Liver (tissue), 8 donors: ENCODE measurements at regions not wholly inside any gene's neighbourhood (a gene's known extent, or its start where the extent isn't known, plus 50 kb on each side); places are given as distances from the start of the nearest gene placed in this dataset.
"Not testable (repeated sequence)": the region's sequence is repeated elsewhere in the genome, so short reads cannot be mapped to it uniquely, and the experiment has no call there.

ENCODE experiments used
- DNase-seq: peaks from one replicate; pipeline ENCODE4 v3.0.0-alpha.2; 2017; ENCODE audit warnings: low spot score
- H3K27ac ChIP-seq, 2 donors: one replicate each; pipeline ENCODE4 v1.7.0; 2013; ENCODE audit warnings: inconsistent platforms in 2 of 2, low read length in 2 of 2, control low read depth in 1 of 2, low read depth in 1 of 2, mild to moderate bottlenecking in 1 of 2
- H3K27me3 ChIP-seq, 4 donors: one replicate each; pipeline versions ENCODE4 v1.6.1 to v1.7.0; 2013; ENCODE audit warnings: low read length in 3 of 4, inconsistent platforms in 1 of 4, mild to moderate bottlenecking in 1 of 4, moderate library complexity in 1 of 4; ENCODE audit not compliant: control insufficient read depth in 4 of 4, insufficient read depth in 4 of 4
- H3K36me3 ChIP-seq, 4 donors: one replicate each; pipeline versions ENCODE4 v1.6.1 to v1.7.0; 2013; ENCODE audit warnings: low read length in 3 of 4, mild to moderate bottlenecking in 3 of 4, low read depth in 1 of 4, moderate library complexity in 1 of 4; ENCODE audit not compliant: control insufficient read depth in 4 of 4, insufficient read depth in 3 of 4
- H3K4me1 ChIP-seq, 4 donors: one replicate each; pipeline versions ENCODE4 v1.6.1 to v1.7.0; 2013; ENCODE audit warnings: low read length in 3 of 4, mild to moderate bottlenecking in 3 of 4, moderate library complexity in 1 of 4; ENCODE audit not compliant: control insufficient read depth in 4 of 4, insufficient read depth in 4 of 4
- H3K4me3 ChIP-seq, 3 donors: one replicate each; pipeline versions ENCODE4 v1.6.1 to v1.7.0; 2013; ENCODE audit warnings: low read length in 3 of 3, control low read depth in 1 of 3, low read depth in 1 of 3, mild to moderate bottlenecking in 1 of 3
- H3K9ac ChIP-seq, 2 donors: one replicate each; pipeline ENCODE4 v1.7.0; 2013; ENCODE audit warnings: low read length in 2 of 2, mild to moderate bottlenecking in 2 of 2, moderate library complexity in 2 of 2, control low read depth in 1 of 2, low read depth in 1 of 2
- H3K9me3 ChIP-seq, 4 donors: one replicate each; pipeline versions ENCODE4 v1.6.1 to v1.7.0; 2013; ENCODE audit warnings: low read length in 3 of 4; ENCODE audit not compliant: control insufficient read depth in 4 of 4
- FOXA1 ChIP-seq: IDR thresholded peaks from 2 replicates; pipeline ENCODE4 v1.6.1; 2016; ENCODE audit warnings: antibody characterized with exemption
- GABPA ChIP-seq, 2 donors: IDR thresholded peaks in 1 of 2; conservative IDR thresholded peaks in 1 of 2; 2 replicates each; pipeline ENCODE4 v1.6.1; 2016; ENCODE audit warnings: antibody characterized with exemption in 2 of 2, mild to moderate bottlenecking in 1 of 2, moderate library complexity in 1 of 2
- JUND ChIP-seq, 2 donors: IDR thresholded peaks; 2 replicates each; pipeline ENCODE4 v1.6.1; 2016; ENCODE audit warnings: antibody characterized with exemption in 2 of 2
- RAD21 ChIP-seq, 2 donors: IDR thresholded peaks; 2 replicates each; pipeline ENCODE4 v1.6.1; 2016; ENCODE audit warnings: antibody characterized with exemption in 2 of 2, mild to moderate bottlenecking in 2 of 2
- RXRA ChIP-seq, 2 donors: IDR thresholded peaks; 2 replicates each; pipeline ENCODE4 v1.6.1; 2017 to 2018; ENCODE audit warnings: antibody characterized with exemption in 2 of 2, mild to moderate bottlenecking in 1 of 2
- SP1 ChIP-seq: IDR thresholded peaks from 2 replicates; pipeline ENCODE4 v1.6.1; 2018; ENCODE audit warnings: antibody characterized with exemption, mild to moderate bottlenecking
- YY1 ChIP-seq: IDR thresholded peaks from 2 replicates; pipeline ENCODE4 v1.6.1; 2016; ENCODE audit warnings: antibody characterized with exemption, mild to moderate bottlenecking
- WGBS: extraction: QIAGEN DNeasy Blood & Tissue Kit; methylation state at CpG from one replicate; pipeline ENCODE4 v1.1.7; 2013; 5-methylcytosine and 5-hydroxymethylcytosine counted together
- TF ChIP-seq, protein P1 (sequence below): IDR thresholded peaks from 2 replicates; pipeline ENCODE4 v1.6.1; 2016; ENCODE audit warnings: antibody characterized with exemption
- TF ChIP-seq, protein P2 (sequence below): fragments of 150-350 bp; IDR thresholded peaks from 2 replicates; pipeline ENCODE4 v1.5.1; 2017; ENCODE audit warnings: improper control_type of control experiment, low read depth, low read length; ENCODE audit not compliant: missing input control
- TF ChIP-seq, protein P3 (sequence below): IDR thresholded peaks from 2 replicates; pipeline ENCODE4 v1.6.1; 2016; ENCODE audit warnings: antibody characterized with exemption, mild to moderate bottlenecking
- TF ChIP-seq, protein P4 (sequence below): IDR thresholded peaks from 2 replicates; pipeline ENCODE4 v1.6.1; 2016; ENCODE audit warnings: antibody characterized with exemption
- donor health status: healthy.
- donor health status: healthy.
- donor health status: healthy.
- donor health status: healthy.
- donor health status: healthy.

DNA sequence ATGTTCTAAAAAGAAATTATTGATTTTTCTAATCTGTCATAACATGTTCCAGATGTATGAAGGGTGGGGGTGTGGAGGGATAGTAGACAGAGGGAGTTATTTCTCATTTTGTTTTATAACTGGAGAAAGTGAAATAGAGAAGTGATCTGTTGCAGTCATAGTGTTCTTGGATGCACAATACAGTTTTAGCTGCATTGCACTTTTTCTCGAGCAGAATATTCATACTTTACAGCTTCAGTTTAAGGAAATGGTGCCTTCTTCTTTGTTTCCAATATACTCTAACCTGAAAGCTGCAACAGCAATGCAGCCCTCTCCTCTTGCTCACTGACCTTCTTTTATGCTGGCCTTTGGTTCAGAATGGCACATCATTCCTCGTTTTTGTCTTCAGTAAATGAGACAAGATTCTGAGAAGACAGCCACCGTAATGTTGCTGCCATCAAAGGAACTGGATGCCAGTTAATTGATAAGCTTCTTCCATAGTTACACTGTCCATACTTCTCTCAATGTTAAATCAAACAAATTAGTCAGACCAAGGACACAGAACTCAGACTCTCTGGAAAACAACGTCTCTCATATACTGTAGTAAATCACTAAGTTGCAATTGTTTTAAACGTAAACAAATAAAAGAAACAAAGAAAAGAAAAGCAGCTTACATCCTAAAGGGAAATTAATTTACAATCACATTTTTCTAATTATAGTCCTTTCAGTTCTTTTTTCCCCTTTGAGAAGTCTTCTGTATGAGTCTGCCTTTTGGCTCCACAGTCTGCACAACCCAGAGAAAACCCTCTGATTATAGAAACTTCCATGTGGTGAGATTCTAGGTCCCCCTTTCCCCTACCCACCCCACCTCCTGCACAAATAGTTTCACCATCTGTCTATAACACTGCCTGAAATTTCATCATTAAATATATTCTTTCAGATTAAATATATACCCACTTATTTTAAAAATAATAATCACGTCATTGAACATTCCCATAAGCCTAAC lies 97.4 kb upstream of the UGP2 start:
- H3K27ac ChIP-seq: no peak overlapping the region
- H3K9me3 ChIP-seq: peaks cover 0 to 1% (median 0%) of the 10 kb centered on the region in 4 donors
- TF ChIP-seq, protein P1, sequence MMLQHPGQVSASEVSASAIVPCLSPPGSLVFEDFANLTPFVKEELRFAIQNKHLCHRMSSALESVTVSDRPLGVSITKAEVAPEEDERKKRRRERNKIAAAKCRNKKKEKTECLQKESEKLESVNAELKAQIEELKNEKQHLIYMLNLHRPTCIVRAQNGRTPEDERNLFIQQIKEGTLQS: no peak
- TF ChIP-seq RAD21 (IDR thresholded peaks at IDR 0.05): no peak
- no peak for TF ChIP-seq SP1
- TF ChIP-seq GABPA (IDR thresholded peaks at IDR 0.05 in 1 of 2, conservative IDR thresholded peaks at IDR 0.05 in 1 of 2): no peak
- no peak for TF ChIP-seq RXRA (IDR thresholded peaks at IDR 0.05)
- TF ChIP-seq, protein P2, sequence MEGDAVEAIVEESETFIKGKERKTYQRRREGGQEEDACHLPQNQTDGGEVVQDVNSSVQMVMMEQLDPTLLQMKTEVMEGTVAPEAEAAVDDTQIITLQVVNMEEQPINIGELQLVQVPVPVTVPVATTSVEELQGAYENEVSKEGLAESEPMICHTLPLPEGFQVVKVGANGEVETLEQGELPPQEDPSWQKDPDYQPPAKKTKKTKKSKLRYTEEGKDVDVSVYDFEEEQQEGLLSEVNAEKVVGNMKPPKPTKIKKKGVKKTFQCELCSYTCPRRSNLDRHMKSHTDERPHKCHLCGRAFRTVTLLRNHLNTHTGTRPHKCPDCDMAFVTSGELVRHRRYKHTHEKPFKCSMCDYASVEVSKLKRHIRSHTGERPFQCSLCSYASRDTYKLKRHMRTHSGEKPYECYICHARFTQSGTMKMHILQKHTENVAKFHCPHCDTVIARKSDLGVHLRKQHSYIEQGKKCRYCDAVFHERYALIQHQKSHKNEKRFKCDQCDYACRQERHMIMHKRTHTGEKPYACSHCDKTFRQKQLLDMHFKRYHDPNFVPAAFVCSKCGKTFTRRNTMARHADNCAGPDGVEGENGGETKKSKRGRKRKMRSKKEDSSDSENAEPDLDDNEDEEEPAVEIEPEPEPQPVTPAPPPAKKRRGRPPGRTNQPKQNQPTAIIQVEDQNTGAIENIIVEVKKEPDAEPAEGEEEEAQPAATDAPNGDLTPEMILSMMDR: no peak
- TF ChIP-seq, protein P3, sequence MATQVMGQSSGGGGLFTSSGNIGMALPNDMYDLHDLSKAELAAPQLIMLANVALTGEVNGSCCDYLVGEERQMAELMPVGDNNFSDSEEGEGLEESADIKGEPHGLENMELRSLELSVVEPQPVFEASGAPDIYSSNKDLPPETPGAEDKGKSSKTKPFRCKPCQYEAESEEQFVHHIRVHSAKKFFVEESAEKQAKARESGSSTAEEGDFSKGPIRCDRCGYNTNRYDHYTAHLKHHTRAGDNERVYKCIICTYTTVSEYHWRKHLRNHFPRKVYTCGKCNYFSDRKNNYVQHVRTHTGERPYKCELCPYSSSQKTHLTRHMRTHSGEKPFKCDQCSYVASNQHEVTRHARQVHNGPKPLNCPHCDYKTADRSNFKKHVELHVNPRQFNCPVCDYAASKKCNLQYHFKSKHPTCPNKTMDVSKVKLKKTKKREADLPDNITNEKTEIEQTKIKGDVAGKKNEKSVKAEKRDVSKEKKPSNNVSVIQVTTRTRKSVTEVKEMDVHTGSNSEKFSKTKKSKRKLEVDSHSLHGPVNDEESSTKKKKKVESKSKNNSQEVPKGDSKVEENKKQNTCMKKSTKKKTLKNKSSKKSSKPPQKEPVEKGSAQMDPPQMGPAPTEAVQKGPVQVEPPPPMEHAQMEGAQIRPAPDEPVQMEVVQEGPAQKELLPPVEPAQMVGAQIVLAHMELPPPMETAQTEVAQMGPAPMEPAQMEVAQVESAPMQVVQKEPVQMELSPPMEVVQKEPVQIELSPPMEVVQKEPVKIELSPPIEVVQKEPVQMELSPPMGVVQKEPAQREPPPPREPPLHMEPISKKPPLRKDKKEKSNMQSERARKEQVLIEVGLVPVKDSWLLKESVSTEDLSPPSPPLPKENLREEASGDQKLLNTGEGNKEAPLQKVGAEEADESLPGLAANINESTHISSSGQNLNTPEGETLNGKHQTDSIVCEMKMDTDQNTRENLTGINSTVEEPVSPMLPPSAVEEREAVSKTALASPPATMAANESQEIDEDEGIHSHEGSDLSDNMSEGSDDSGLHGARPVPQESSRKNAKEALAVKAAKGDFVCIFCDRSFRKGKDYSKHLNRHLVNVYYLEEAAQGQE: no peak
- TF ChIP-seq FOXA1: no peak
- no peak for TF ChIP-seq YY1
- no peak for TF ChIP-seq JUND (IDR thresholded peaks at IDR 0.05)
- TF ChIP-seq, protein P4, sequence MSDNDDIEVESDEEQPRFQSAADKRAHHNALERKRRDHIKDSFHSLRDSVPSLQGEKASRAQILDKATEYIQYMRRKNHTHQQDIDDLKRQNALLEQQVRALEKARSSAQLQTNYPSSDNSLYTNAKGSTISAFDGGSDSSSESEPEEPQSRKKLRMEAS: no peak
- H3K4me1 ChIP-seq: peaks cover 2 to 12% (median 8%) of the 10 kb centered on the region in 4 donors
- no peak for DNase-seq
- WGBS: 81% methylated on average over 6 of the region's 6 CpGs
- no peak overlapping the region for H3K4me3 ChIP-seq
- H3K27me3 ChIP-seq: no peaks in the 10 kb centered on the region
- no peaks in the 10 kb centered on the region for H3K36me3 ChIP-seq
- no peak overlapping the region for H3K9ac ChIP-seq

DNA sequence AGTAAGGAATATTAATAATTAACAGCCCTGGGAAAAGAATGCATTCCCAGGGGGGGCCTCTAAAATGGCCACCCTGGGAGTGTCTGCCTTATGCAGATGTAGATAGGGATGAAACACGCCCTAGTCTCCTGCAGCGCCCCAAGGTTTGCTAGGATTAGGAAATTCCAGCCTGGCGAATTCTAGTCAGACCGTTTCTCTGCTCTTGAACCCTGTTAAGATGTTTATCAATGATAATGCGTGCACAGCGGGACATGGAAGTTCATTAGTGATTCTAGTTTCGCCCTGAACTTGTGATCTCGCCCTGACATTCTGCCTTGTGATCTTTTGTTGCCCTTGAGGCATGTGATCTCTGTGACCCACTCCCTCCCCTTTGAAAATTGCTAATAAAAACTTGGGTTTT lies 95.1 kb upstream of the UGP2 start:
- not testable (repeated sequence) for H3K9me3 ChIP-seq, DNase-seq, H3K36me3 ChIP-seq, H3K27me3 ChIP-seq, H3K27ac ChIP-seq, H3K4me3 ChIP-seq, H3K4me1 ChIP-seq, H3K9ac ChIP-seq
- 95% methylated on average over 8 of the region's 8 CpGs for WGBS
